ENCODE measurements at regions not wholly inside any gene's neighbourhood (a gene's known extent, or its start where the extent isn't known, plus 50 kb on each side); places are given as distances from the start of the nearest gene placed in this dataset.

DNA sequence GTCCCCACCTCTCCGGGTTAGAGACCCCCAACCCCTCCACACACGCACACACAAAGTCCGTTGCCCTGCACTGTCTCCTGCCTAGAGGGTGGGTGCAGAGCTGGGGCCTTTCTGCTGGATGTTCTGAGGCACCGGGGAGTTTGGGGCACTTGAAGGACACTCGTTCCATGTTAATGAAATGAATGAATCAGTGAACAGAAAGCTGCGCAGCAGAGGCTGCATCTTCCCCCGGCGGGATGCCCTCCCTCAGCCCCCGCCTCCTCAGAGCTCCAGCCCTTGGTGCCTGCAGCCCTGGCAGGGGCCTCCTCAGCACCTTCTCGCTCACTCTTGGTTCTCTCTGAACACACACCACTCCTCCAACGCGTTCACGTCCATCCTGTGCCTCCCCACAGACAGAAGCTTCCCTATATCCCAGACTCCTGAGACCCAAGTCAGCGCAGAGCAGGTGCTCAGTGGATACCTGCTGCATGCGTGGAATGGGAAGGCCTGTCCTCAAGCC lies 611.9 kb downstream of the TBC1D22A start:
- intact Hi-C loops (cut with DNase I) = no loop called here
- ATAC-seq (ENCODE audit: poor library complexity) (no peak), DNase-seq (no peak)

- no peak for ATAC-seq (ENCODE audit: poor library complexity)
- no peak for DNase-seq
- intact Hi-C loops (cut with DNase I) = no loop called here
Measured at GRCh38 chr22:47373648-47374272, 611.3 kb downstream of the TBC1D22A start.

DNA sequence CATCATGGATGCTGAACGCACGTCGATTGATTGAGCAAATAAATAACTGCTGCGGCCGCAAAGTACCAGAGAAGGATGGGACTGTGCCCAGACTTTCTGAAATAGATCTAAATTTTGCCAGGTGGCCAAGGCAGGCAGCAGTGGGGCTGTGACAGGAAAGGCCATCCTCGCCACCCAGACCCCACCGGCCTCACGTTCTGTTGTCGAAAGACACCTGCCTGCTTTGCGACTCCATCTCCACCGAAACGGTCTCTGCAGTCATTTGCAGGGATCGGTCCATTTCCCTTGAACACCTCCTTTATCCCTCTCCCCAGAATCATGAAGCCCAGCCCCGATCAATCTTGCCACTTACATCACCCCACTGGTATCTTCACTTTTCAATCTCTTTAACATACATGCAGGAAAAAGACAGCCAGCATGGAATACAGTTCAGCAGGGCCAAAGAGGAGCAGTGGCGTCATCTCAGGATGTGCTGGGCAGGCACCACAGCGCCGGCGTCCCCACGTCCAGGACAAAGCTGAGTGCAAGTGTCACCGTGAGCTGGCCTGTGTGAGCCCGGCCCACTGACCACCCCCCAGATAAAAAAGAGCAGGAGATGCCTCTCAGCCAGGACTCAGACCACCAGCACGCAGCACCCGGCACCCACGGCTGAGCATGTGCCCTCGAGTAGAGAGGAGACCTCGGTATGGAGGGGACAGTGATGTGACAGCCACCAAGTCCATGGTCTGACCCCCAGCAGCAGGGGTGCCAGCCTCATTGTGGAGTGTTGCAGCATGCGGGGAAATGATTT lies 610.3 kb downstream of the TBC1D22A start:
- no peak for DNase-seq
- intact Hi-C loops (cut with DNase I) = no loop called here
- no peak for ATAC-seq (ENCODE audit: poor library complexity)

GRCh38 chr22:47372111-47372581 lies 609.7 kb downstream of the TBC1D22A start:
- DNase-seq = no peak
- intact Hi-C loops (cut with DNase I) = no loop called here
- no peak for ATAC-seq (ENCODE audit: poor library complexity)

- DNase-seq = no peak
- intact Hi-C loops (cut with DNase I) = no loop called here
- no peak for ATAC-seq (ENCODE audit: poor library complexity)
Measured at GRCh38 chr22:47371263-47372090, 609.0 kb downstream of the TBC1D22A start.

DNA sequence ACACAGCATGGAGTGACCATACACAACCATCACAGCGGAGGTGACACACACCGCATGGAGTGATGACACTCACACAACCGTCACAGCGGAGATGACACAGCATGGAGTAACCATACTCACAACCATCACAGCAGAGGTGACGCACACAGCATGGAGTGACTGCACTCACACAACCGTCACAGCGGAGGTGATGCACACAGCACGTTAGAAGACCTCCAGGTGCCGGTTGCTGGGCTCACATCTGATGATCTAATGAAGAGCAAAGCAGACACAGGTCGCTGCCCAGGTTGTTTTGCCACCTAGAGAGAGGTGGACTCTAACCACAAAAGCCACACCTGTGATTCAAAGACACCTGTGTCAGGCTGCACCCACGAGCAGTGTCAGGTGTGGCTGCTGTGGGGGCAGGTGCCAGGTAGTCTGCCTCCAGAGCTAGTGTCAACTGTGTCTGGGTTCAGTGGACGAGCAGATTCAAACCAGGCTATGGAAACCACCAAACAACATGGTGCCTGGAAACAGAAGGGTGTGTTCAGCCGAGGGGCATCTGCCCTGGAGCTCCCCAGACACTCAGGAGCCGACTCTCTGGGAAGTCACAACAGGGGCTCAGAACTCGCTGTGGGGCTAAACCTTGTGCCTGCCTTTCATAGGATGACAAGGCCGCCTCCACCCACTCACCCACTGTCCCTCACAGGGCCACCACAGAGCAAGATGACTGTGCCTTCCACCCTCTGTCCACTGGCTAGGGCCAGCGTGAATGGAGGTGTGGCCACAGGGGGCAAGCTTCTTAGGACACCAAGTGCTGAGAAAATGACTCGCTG lies 608.2 kb downstream of the TBC1D22A start:
- DNase-seq (no peak), ATAC-seq (ENCODE audit: poor library complexity) (no peak)
- intact Hi-C loops (cut with DNase I) = no loop called here

- DNase-seq (no peak), ATAC-seq (ENCODE audit: poor library complexity) (no peak)
- intact Hi-C loops (cut with DNase I) = no loop called here
Measured at GRCh38 chr22:47369431-47370015, 607.1 kb downstream of the TBC1D22A start.

DNA sequence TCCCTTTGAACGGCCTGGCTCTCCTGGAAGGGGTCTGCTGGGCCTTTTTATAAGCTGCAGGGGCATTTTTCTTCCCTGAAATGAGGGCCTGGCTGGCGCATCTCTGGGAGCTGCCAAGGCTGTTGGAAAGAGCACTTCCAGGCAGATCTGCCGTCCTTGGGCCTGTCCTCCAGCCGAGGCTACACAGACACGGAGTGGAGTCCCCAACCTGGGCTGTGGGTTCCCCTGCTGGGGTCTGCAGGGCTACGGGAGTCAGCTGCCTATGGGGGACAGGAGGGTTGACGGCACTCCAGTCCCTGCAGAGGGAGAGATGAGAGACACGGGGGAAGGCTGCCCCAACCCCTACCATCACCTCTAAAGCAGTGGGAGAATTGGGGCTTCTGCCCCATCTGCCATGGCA lies 606.6 kb downstream of the TBC1D22A start:
- ATAC-seq (ENCODE audit: poor library complexity) (no peak), DNase-seq (no peak)
- intact Hi-C loops (cut with DNase I) = no loop called here

- intact Hi-C loops (cut with DNase I) = no loop called here
- no peak for DNase-seq
Measured at GRCh38 chr22:47367993-47368945, 605.8 kb downstream of the TBC1D22A start.

GRCh38 chr22:47367107-47367690 lies 604.7 kb downstream of the TBC1D22A start:
- DNase-seq (no peak), ATAC-seq (ENCODE audit: poor library complexity) (no peak)
- intact Hi-C loops (cut with DNase I) = no loop called here

More at GRCh38 chr22:47367993-47368945, 605.8 kb downstream of the TBC1D22A start:
- no peak for ATAC-seq (ENCODE audit: poor library complexity)

DNA sequence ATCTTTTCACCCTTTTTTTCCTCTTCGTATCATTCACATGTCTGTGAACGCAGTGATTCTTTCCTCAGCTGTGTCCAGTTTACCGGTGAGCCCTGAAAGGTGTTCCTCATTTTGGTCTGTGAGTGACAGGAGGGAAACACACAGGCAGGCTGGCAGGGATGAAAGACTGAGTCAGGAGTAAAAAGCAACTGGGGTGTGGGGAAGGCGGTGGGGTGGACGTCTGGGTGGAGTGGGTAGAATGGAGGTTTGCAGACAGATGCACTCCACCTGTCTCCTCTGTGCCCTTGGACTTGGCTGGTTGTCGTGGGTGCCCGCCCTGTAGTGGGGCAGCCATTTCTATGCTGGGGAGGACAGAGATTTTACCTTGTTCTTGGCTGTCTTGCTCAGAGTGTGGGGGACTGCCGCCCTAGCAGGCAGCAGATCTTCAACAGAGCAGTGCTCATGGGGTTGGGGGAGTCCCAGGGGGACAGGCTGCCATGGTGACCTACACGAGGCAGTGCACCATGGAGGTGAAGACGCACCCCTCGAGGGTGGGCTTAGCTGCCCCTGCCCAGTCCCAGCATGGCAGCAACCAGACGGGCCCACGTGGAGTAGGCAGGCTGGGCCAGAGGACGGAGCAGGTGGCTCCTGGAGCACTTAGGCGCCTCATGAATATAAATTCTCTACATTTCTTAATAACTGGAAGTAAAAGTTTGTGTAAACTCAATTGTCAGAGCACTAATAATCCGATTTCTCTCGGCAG lies 603.7 kb downstream of the TBC1D22A start:
- DNase-seq (no peak), ATAC-seq (ENCODE audit: poor library complexity) (no peak)
- intact Hi-C loops (cut with DNase I) = no loop called here

- intact Hi-C loops (cut with DNase I) = no loop called here
- ATAC-seq (ENCODE audit: poor library complexity) (no peak), DNase-seq (no peak)
Measured at GRCh38 chr22:47361247-47361646, 598.8 kb downstream of the TBC1D22A start.

DNA sequence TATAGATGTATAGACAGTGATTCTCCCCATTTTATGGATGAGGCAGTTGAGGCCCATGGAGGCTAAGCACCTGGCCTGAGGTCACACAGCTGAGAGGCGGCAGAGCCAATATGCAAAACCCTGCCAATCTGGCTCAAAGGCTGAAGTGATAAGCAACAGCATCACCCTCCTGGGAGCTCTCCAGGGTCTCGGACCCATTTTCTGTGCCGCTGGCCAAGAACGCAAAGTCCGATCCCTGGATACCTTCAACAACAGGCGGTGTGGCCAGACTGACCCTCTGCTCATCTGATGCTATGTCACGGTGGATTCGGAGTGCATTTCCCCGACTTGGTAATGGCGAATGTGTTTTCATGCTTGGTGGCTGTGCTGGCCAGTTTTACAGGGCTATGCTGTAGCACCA lies 595.0 kb downstream of the TBC1D22A start:
- no peak for DNase-seq
- no peak for ATAC-seq (ENCODE audit: poor library complexity)
- intact Hi-C loops (cut with DNase I) = no loop called here

DNA sequence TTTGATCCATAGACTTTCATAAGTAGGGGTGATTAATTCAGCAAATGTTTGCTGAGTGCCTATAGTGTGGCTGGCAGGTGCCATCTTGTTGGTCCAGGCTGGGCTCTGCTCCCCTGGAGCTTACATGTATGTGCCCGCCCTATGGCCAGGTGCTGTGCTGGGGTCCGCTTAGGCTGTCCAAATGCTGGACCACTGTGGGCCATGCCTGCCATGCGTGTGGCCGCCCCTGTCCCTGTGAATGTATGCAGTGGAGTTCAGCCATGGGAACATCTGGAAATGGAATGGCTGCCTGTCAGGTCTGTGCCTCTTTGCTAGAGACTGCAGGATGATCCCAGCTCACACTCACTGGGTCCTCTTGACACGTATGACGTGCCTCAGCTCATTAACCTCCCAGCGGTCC lies 594.6 kb downstream of the TBC1D22A start:
- DNase-seq (no peak), ATAC-seq (ENCODE audit: poor library complexity) (no peak)
- intact Hi-C loops (cut with DNase I) = no loop called here

GRCh38 chr22:47356511-47357011 lies 594.1 kb downstream of the TBC1D22A start:
- intact Hi-C loops (cut with DNase I) = no loop called here
- no peak for DNase-seq
- ATAC-seq (ENCODE audit: poor library complexity) = no peak
